PFSK-1 (cell line): ENCODE measurements at regions not wholly inside any gene's neighbourhood (a gene's known extent, or its start where the extent isn't known, plus 50 kb on each side); places are given as distances from the start of the nearest gene placed in this dataset.

Source experiments
- POLR2AphosphoS5 ChIP-seq: IDR thresholded peaks from 2 replicates; pipeline ENCODE4 v1.6.1; 2012; ENCODE audit warnings: low read depth, mild to moderate bottlenecking, control low read depth, low read length, moderate library complexity
- SIN3A ChIP-seq: IDR thresholded peaks from 2 replicates; pipeline ENCODE4 v1.6.1; 2012; ENCODE audit warnings: mild to moderate bottlenecking, low read length, moderate library complexity, borderline replicate concordance; ENCODE audit not compliant: insufficient read depth
- TAF1 ChIP-seq: IDR thresholded peaks from 2 replicates; pipeline ENCODE4 v1.6.1; 2012; ENCODE audit warnings: low read length, control low read depth, borderline replicate concordance; ENCODE audit not compliant: insufficient read depth
- TF ChIP-seq, protein P1 (sequence below), 2 experiments: IDR thresholded peaks; 2 replicates each; pipeline versions ENCODE4 v1.6.1 to v1.8.0; 2011 to 2012; ENCODE audit warnings: low read depth in 2 of 2, low read length in 2 of 2, control low read depth in 1 of 2, inconsistent platforms in 1 of 2, mild to moderate bottlenecking in 1 of 2, moderate library complexity in 1 of 2; ENCODE audit not compliant: insufficient read depth in 1 of 2

- TF ChIP-seq POLR2AphosphoS5 (no peak), SIN3A (no peak), TAF1 (no peak)
- TF ChIP-seq, protein P1, sequence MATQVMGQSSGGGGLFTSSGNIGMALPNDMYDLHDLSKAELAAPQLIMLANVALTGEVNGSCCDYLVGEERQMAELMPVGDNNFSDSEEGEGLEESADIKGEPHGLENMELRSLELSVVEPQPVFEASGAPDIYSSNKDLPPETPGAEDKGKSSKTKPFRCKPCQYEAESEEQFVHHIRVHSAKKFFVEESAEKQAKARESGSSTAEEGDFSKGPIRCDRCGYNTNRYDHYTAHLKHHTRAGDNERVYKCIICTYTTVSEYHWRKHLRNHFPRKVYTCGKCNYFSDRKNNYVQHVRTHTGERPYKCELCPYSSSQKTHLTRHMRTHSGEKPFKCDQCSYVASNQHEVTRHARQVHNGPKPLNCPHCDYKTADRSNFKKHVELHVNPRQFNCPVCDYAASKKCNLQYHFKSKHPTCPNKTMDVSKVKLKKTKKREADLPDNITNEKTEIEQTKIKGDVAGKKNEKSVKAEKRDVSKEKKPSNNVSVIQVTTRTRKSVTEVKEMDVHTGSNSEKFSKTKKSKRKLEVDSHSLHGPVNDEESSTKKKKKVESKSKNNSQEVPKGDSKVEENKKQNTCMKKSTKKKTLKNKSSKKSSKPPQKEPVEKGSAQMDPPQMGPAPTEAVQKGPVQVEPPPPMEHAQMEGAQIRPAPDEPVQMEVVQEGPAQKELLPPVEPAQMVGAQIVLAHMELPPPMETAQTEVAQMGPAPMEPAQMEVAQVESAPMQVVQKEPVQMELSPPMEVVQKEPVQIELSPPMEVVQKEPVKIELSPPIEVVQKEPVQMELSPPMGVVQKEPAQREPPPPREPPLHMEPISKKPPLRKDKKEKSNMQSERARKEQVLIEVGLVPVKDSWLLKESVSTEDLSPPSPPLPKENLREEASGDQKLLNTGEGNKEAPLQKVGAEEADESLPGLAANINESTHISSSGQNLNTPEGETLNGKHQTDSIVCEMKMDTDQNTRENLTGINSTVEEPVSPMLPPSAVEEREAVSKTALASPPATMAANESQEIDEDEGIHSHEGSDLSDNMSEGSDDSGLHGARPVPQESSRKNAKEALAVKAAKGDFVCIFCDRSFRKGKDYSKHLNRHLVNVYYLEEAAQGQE (IDR thresholded peaks at IDR 0.05; ENCODE audit: insufficient read depth in 1 of 2, low read depth in 2 of 2, low read length in 2 of 2) = no peak
Observed at GRCh38 chr1:187872550-187872949, 1043.8 kb downstream of the PLA2G4A start.
